SHP77 (cell line): ENCODE measurements at regions not wholly inside any gene's neighbourhood (a gene's known extent, or its start where the extent isn't known, plus 50 kb on each side); places are given as distances from the start of the nearest gene placed in this dataset.

Source experiments
- DNase-seq, 2 experiments: peaks; one replicate each; lab custom pipeline; 2025; lab: John Stamatoyannopoulos, UW

GRCh38 chr1:88145752-88146151 lies 538.3 kb upstream of the PKN2 start:
- no peak for DNase-seq

- no peak for DNase-seq
These were observed 534.4 kb upstream of the PKN2 start for GRCh38 chr1:88149686-88150085.

- DNase-seq, result no peak
These were observed 533.7 kb upstream of the PKN2 start for GRCh38 chr1:88150330-88150729.

GRCh38 chr1:88163187-88163586 lies 520.9 kb upstream of the PKN2 start:
- no peak for DNase-seq

GRCh38 chr1:88168126-88168525 lies 515.9 kb upstream of the PKN2 start:
- DNase-seq, result no peak

GRCh38 chr1:88169139-88169538 lies 514.9 kb upstream of the PKN2 start:
- no peak for DNase-seq

- no peak for DNase-seq
These were observed 514.1 kb upstream of the PKN2 start for GRCh38 chr1:88169939-88170338.

GRCh38 chr1:88175120-88175630 lies 508.9 kb upstream of the PKN2 start:
- DNase-seq, result no peak

GRCh38 chr1:88175631-88176226 lies 508.3 kb upstream of the PKN2 start:
- DNase-seq, result no peak

GRCh38 chr1:88179943-88180342 lies 504.1 kb upstream of the PKN2 start:
- DNase-seq, result no peak

GRCh38 chr1:88180449-88181108 lies 503.5 kb upstream of the PKN2 start:
- peak; percentile 36 to 48 for DNase-seq

GRCh38 chr1:88186911-88187310 lies 497.2 kb upstream of the PKN2 start:
- DNase-seq, result no peak

GRCh38 chr1:88188038-88188437 lies 496.0 kb upstream of the PKN2 start:
- no peak for DNase-seq

- no peak for DNase-seq
These were observed 494.5 kb upstream of the PKN2 start for GRCh38 chr1:88189525-88189924.

- no peak for DNase-seq
These were observed 492.2 kb upstream of the PKN2 start for GRCh38 chr1:88191917-88192316.

GRCh38 chr1:88194542-88194941 lies 489.5 kb upstream of the PKN2 start:
- DNase-seq, result no peak

GRCh38 chr1:88200545-88200944 lies 483.5 kb upstream of the PKN2 start:
- DNase-seq, result no peak

GRCh38 chr1:88204111-88204510 lies 480.0 kb upstream of the PKN2 start:
- no peak for DNase-seq

GRCh38 chr1:88204612-88205167 lies 479.4 kb upstream of the PKN2 start:
- no peak for DNase-seq

GRCh38 chr1:88208389-88208788 lies 475.7 kb upstream of the PKN2 start:
- no peak for DNase-seq

- no peak for DNase-seq
These were observed 473.8 kb upstream of the PKN2 start for GRCh38 chr1:88210103-88210787.

GRCh38 chr1:88216441-88216840 lies 467.6 kb upstream of the PKN2 start:
- no peak for DNase-seq

GRCh38 chr1:88217386-88217785 lies 466.7 kb upstream of the PKN2 start:
- no peak for DNase-seq
